ENCODE measurements at regions not wholly inside any gene's neighbourhood (a gene's known extent, or its start where the extent isn't known, plus 50 kb on each side); places are given as distances from the start of the nearest gene placed in this dataset.

DNA sequence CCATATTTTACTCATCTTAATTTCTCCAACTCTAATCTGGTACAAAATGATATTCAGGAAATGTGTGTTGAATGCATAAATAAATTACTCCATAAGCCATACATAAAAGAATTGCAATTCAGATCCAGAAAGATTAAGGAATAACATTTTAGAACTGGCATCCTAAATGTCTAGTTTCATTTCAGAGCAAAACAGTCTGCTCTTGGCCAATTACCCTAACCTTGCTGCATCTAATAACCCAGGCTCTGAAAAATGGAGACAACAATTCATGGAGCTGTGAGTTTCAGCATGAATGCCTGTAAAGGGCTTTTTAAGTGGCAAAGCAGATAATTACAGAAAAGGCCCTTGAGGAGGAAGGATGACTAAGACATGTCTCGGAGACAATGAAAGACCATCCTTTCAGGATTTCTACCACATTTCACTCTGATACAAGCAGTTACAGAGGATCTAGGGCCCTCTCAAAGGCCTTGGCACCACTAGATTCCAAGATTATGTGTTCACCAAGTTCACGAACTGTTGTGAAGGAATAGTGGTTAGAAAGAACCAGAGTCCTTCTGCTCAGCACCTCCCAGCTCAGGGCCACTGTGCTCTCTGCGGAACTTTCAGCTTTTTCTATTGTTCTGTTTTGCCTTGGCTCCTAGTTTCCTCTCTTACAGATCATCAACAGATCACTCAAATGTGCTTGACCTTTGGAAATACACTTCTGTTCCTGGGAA is 157.6 kb upstream of the BLID start:
- Histone ChIP-seq H3K4me1 (ENCODE audit: control insufficient read depth, insufficient read depth, low read length) (no peaks in the 10 kb centered on the region), H3K23ac (ENCODE audit: low read depth, low read length) (no peak overlapping the region; the same call in 1 of the 2 replicates), H3K9me3 (ENCODE audit: control insufficient read depth, insufficient read depth, low read length) (no peaks in the 10 kb centered on the region), H2BK120ac (ENCODE audit: low read depth, low read length) (no peak overlapping the region), H3K14ac (replicated peaks; ENCODE audit: low read depth, low read length) (no peak overlapping the region; the same call in 1 of the 2 replicates), H3K56ac (ENCODE audit: extremely low read depth, insufficient read depth, low read length) (no peak overlapping the region), H3K4me2 (ENCODE audit: low read depth, low read length) (no peak overlapping the region), H2AK9ac (replicated peaks; ENCODE audit: low read depth, low read length, poor library complexity) (no peak overlapping the region), H2BK15ac (ENCODE audit: low read depth, low read length) (no peak overlapping the region), H3K27me3 (ENCODE audit: control insufficient read depth, insufficient read depth, low read length) (no peaks in the 10 kb centered on the region), H2BK5ac (ENCODE audit: low read depth, low read length, poor library complexity, severe bottlenecking) (no peak overlapping the region), H2AK5ac (ENCODE audit: low read depth, low read length) (no peak overlapping the region), H2AFZ (replicated peaks; ENCODE audit: low read length, poor library complexity) (no peak overlapping the region), H4K8ac (ENCODE audit: low read depth in 2 of 2, low read length in 2 of 2) (no peak overlapping the region), H3K9me1 (ENCODE audit: insufficient read depth, low read length) (no peaks in the 10 kb centered on the region), H4K5ac (ENCODE audit: low read depth, low read length) (no peak overlapping the region), H3K36me3 (ENCODE audit: control insufficient read depth, insufficient read depth, low read length) (peaks cover 25% of the 10 kb centered on the region), H4K91ac (ENCODE audit: insufficient read depth, low read depth, low read length) (no peak overlapping the region), H3K79me1 (ENCODE audit: low read depth in 1 of 2, low read length in 2 of 2) (no peaks in the 10 kb centered on the region), H3K9ac (ENCODE audit: low read depth, low read length) (no peak overlapping the region), H2BK20ac (ENCODE audit: low read depth, low read length) (no peak overlapping the region), H3K4ac (ENCODE audit: low read depth, low read length) (no peak overlapping the region), H3K18ac (ENCODE audit: low read depth, low read length) (no peak overlapping the region), H4K20me1 (ENCODE audit: insufficient read depth, low read length) (no peaks in the 10 kb centered on the region), H3K27ac (ENCODE audit: insufficient read depth, low read length) (no peak overlapping the region), H3K4me3 (ENCODE audit: insufficient read depth, low read depth, low read length) (no peak overlapping the region)
- no TSS peak for BruUV-seq (replicated peaks)
- TF ChIP-seq FOS (IDR thresholded peaks at IDR 0.05; ENCODE audit: low read depth, low read length) (no peak), CHD1 (IDR thresholded peaks at IDR 0.05; ENCODE audit: low read depth, low read length) (no peak), USF2 (IDR thresholded peaks at IDR 0.05; ENCODE audit: low read depth, low read length) (no peak), MAZ (IDR thresholded peaks at IDR 0.05; ENCODE audit: borderline replicate concordance, low read depth, low read length) (no peak), RFX5 (IDR thresholded peaks at IDR 0.05; ENCODE audit: low read depth, low read length) (no peak), RAD21 (IDR thresholded peaks at IDR 0.05; ENCODE audit: low read length) (no peak), NFE2L2 (IDR thresholded peaks at IDR 0.05; ENCODE audit: low read depth, low read length) (no peak), MAFK (IDR thresholded peaks at IDR 0.05; ENCODE audit: low read depth, low read length) (no peak), POLR2A (IDR thresholded peaks at IDR 0.05; ENCODE audit: low read depth, low read length) (no peak), CEBPB (IDR thresholded peaks at IDR 0.05; ENCODE audit: low read depth, low read length) (no peak), SMC3 (IDR thresholded peaks at IDR 0.05; ENCODE audit: low read depth, low read length) (no peak), RCOR1 (IDR thresholded peaks at IDR 0.05; ENCODE audit: insufficient replicate concordance, low read length) (no peak), MXI1 (IDR thresholded peaks at IDR 0.05; ENCODE audit: borderline replicate concordance, low read depth, low read length) (no peak), BHLHE40 (IDR thresholded peaks at IDR 0.05; ENCODE audit: low read depth, low read length) (no peak)
- TF ChIP-seq, protein P1, sequence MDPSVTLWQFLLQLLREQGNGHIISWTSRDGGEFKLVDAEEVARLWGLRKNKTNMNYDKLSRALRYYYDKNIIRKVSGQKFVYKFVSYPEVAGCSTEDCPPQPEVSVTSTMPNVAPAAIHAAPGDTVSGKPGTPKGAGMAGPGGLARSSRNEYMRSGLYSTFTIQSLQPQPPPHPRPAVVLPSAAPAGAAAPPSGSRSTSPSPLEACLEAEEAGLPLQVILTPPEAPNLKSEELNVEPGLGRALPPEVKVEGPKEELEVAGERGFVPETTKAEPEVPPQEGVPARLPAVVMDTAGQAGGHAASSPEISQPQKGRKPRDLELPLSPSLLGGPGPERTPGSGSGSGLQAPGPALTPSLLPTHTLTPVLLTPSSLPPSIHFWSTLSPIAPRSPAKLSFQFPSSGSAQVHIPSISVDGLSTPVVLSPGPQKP (IDR thresholded peaks at IDR 0.05; ENCODE audit: borderline replicate concordance, low read depth, low read length), result no peak
- TF ChIP-seq, protein P2, sequence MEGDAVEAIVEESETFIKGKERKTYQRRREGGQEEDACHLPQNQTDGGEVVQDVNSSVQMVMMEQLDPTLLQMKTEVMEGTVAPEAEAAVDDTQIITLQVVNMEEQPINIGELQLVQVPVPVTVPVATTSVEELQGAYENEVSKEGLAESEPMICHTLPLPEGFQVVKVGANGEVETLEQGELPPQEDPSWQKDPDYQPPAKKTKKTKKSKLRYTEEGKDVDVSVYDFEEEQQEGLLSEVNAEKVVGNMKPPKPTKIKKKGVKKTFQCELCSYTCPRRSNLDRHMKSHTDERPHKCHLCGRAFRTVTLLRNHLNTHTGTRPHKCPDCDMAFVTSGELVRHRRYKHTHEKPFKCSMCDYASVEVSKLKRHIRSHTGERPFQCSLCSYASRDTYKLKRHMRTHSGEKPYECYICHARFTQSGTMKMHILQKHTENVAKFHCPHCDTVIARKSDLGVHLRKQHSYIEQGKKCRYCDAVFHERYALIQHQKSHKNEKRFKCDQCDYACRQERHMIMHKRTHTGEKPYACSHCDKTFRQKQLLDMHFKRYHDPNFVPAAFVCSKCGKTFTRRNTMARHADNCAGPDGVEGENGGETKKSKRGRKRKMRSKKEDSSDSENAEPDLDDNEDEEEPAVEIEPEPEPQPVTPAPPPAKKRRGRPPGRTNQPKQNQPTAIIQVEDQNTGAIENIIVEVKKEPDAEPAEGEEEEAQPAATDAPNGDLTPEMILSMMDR (conservative IDR thresholded peaks at IDR 0.05; ENCODE audit: low read depth, low read length), result no peak
- ChIA-PET POLR2A (ENCODE audit: unreplicated experiment) (interaction anchor here (0.6 kb wide), 1 partner anchor 32 kb away, joined by 3 read pairs; no protein-coding TSS in a partner anchor), CTCF (no interaction called here)
- in situ Hi-C loops (cut with MboI; ENCODE audit: low sequenced_read_pairs), result no loop called here
- WGBS, 2 experiments (ENCODE audit: extremely low coverage in 2 of 2, insufficient read length in 1 of 2), result 100% methylated on average over 1 of the region's 3 CpGs; no CpG with 5 or more reads in 1 of the 2 experiments
- dilution Hi-C loops (cut with HindIII; ENCODE audit: low sequenced_read_pairs, unreplicated experiment), result no loop called here
- DNase-seq (no peak), ATAC-seq (ENCODE audit: low read depth) (no peak)
- intact Hi-C loops (cut with micrococcal nuclease), result loop anchor here (5.0 kb wide), 1 partner anchor 39 kb away; no protein-coding TSS in a partner anchor
